ENCODE measurements at regions not wholly inside any gene's neighbourhood (a gene's known extent, or its start where the extent isn't known, plus 50 kb on each side); places are given as distances from the start of the nearest gene placed in this dataset.

DNA sequence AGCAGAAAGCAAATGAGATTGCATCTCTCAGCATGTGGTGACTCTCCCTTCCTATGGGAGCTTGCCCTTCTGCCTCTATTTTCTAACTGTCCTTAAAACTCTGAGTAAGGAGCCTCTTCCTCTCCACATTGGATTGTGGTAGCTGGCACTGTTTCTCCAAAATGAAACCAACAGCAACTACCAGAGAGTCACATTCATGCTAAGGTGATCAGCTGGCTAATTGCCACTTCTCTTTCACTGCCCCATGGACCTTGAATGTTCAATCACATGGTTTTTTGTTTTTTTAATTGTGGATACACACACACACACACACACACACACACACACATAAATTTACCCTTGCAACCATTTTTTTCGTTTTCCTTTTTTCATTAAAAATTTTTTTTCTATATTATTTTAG lies 154.7 kb upstream of the TSC22D1 start:
- TF ChIP-seq, protein P1, sequence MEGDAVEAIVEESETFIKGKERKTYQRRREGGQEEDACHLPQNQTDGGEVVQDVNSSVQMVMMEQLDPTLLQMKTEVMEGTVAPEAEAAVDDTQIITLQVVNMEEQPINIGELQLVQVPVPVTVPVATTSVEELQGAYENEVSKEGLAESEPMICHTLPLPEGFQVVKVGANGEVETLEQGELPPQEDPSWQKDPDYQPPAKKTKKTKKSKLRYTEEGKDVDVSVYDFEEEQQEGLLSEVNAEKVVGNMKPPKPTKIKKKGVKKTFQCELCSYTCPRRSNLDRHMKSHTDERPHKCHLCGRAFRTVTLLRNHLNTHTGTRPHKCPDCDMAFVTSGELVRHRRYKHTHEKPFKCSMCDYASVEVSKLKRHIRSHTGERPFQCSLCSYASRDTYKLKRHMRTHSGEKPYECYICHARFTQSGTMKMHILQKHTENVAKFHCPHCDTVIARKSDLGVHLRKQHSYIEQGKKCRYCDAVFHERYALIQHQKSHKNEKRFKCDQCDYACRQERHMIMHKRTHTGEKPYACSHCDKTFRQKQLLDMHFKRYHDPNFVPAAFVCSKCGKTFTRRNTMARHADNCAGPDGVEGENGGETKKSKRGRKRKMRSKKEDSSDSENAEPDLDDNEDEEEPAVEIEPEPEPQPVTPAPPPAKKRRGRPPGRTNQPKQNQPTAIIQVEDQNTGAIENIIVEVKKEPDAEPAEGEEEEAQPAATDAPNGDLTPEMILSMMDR (IDR thresholded peaks at IDR 0.05), result no peak
- no peak for TF ChIP-seq POLR2AphosphoS5 (IDR thresholded peaks at IDR 0.05; ENCODE audit: low read depth, low read length)
- TF ChIP-seq, protein P2, sequence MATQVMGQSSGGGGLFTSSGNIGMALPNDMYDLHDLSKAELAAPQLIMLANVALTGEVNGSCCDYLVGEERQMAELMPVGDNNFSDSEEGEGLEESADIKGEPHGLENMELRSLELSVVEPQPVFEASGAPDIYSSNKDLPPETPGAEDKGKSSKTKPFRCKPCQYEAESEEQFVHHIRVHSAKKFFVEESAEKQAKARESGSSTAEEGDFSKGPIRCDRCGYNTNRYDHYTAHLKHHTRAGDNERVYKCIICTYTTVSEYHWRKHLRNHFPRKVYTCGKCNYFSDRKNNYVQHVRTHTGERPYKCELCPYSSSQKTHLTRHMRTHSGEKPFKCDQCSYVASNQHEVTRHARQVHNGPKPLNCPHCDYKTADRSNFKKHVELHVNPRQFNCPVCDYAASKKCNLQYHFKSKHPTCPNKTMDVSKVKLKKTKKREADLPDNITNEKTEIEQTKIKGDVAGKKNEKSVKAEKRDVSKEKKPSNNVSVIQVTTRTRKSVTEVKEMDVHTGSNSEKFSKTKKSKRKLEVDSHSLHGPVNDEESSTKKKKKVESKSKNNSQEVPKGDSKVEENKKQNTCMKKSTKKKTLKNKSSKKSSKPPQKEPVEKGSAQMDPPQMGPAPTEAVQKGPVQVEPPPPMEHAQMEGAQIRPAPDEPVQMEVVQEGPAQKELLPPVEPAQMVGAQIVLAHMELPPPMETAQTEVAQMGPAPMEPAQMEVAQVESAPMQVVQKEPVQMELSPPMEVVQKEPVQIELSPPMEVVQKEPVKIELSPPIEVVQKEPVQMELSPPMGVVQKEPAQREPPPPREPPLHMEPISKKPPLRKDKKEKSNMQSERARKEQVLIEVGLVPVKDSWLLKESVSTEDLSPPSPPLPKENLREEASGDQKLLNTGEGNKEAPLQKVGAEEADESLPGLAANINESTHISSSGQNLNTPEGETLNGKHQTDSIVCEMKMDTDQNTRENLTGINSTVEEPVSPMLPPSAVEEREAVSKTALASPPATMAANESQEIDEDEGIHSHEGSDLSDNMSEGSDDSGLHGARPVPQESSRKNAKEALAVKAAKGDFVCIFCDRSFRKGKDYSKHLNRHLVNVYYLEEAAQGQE (IDR thresholded peaks at IDR 0.05; ENCODE audit: insufficient read depth in 1 of 2, low read depth in 2 of 2, low read length in 1 of 2), result no peak
